Smooth muscle cell (in vitro differentiated cells): ENCODE measurements at regions not wholly inside any gene's neighbourhood (a gene's known extent, or its start where the extent isn't known, plus 50 kb on each side); places are given as distances from the start of the nearest gene placed in this dataset.

Source experiments
- DNase-seq: peaks from one replicate; lab custom pipeline; 2025; ENCODE audit not compliant: unreplicated experiment; lab: John Stamatoyannopoulos, UW
- H2AFZ ChIP-seq: fragments of 200-600 bp; sonication (generic); 2 replicates; pipeline ENCODE4 v1.6.0; 2016; ENCODE audit warnings: antibody characterized with exemption, low read depth, mild to moderate bottlenecking
- H3F3A ChIP-seq: fragments of 200-600 bp; sonication (generic); 2 replicates; pipeline ENCODE4 v1.6.0; 2017; ENCODE audit warnings: antibody characterized with exemption, low read depth
- H3K27ac ChIP-seq: fragments of 200-600 bp; sonication (generic); 2 replicates; pipeline ENCODE4 v1.5.1; 2016; ENCODE audit warnings: low read depth, mild to moderate bottlenecking
- H3K27me3 ChIP-seq: fragments of 200-600 bp; sonication (generic); 2 replicates; pipeline ENCODE4 v1.6.1; 2016; ENCODE audit warnings: low read depth, mild to moderate bottlenecking
- H3K36me3 ChIP-seq: fragments of 200-600 bp; sonication (generic); 2 replicates; pipeline ENCODE4 v1.5.1; 2016; ENCODE audit warnings: low read depth
- H3K4me1 ChIP-seq: fragments of 200-600 bp; sonication (generic); 2 replicates; pipeline ENCODE4 v1.5.1; 2016; ENCODE audit warnings: low read depth
- H3K4me2 ChIP-seq: fragments of 200-600 bp; sonication (generic); 2 replicates; pipeline ENCODE4 v1.6.0; 2016; ENCODE audit warnings: mild to moderate bottlenecking
- H3K4me3 ChIP-seq: fragments of 200-600 bp; sonication (generic); 2 replicates; pipeline ENCODE4 v1.5.1; 2016; ENCODE audit warnings: mild to moderate bottlenecking
- H3K79me2 ChIP-seq: fragments of 200-600 bp; sonication (generic); 2 replicates; pipeline ENCODE4 v1.6.0; 2016; ENCODE audit warnings: low read depth, mild to moderate bottlenecking
- H3K9ac ChIP-seq: fragments of 200-600 bp; sonication (generic); 2 replicates; pipeline ENCODE4 v1.6.0; 2016; ENCODE audit warnings: low read depth
- H3K9me3 ChIP-seq: fragments of 200-600 bp; sonication (generic); replicated peaks from 2 replicates; pipeline ENCODE4 v1.5.1; 2016; ENCODE audit warnings: low read depth
- H4K20me1 ChIP-seq: fragments of 200-600 bp; sonication (generic); 2 replicates; pipeline ENCODE4 v1.6.0; 2016; ENCODE audit warnings: low read depth
- WGBS: methylation state at CpG from one replicate; pipeline ENCODE4 v1.1.7; 2016; ENCODE audit warnings: low lambda C conversion rate; 5-methylcytosine and 5-hydroxymethylcytosine counted together
- TF ChIP-seq, protein P1 (sequence below): fragments of 200-600 bp; sonication (generic); IDR thresholded peaks from 2 replicates; pipeline ENCODE4 v1.5.1; 2017; ENCODE audit warnings: borderline replicate concordance, mild to moderate bottlenecking, antibody characterized with exemption; ENCODE audit not compliant: insufficient read depth, poor library complexity, severe bottlenecking

DNA sequence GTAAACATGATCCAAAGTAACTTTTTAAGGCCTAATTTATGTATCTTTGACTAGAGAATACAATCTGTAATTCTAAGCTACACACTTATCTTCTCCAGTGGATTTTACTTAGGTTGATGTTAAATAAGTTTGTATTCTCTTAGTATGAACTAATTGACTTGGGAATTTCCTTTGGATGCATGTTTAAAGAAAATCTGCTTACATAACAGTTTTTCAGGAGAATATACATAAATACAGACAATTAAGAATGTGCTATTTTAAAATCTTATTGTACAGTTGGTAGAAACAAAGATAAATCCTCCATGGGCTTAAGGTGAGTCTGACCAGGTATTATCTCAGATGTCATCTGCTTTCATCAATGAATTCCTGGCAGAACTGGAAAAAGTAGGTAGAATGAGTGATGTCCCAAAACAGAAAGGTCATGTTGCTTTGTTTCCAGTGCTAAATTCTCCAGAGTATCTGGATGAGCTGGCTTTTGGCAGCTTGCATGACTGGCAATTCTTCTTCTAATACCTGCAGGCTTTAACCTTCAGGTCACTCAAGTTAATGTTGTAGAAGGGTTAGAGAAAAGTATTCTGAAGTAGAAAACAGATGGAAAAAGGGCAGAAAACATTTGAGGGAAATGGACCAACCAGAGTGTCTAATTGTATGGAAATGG lies 150.6 kb downstream of the MACIR start:
- Histone ChIP-seq H3K4me3 (no peak overlapping the region), H3F3A (no peaks in the 10 kb centered on the region), H4K20me1 (no peaks in the 10 kb centered on the region), H3K4me2 (no peak overlapping the region), H3K9me3 (no peaks in the 10 kb centered on the region), H3K27me3 (no peaks in the 10 kb centered on the region), H3K9ac (no peak overlapping the region), H3K4me1 (no peaks in the 10 kb centered on the region), H3K27ac (peak overlapping the region; percentile 21), H2AFZ (no peak overlapping the region), H3K79me2 (no peaks in the 10 kb centered on the region), H3K36me3 (no peaks in the 10 kb centered on the region)
- DNase-seq, result no peak
- TF ChIP-seq, protein P1, sequence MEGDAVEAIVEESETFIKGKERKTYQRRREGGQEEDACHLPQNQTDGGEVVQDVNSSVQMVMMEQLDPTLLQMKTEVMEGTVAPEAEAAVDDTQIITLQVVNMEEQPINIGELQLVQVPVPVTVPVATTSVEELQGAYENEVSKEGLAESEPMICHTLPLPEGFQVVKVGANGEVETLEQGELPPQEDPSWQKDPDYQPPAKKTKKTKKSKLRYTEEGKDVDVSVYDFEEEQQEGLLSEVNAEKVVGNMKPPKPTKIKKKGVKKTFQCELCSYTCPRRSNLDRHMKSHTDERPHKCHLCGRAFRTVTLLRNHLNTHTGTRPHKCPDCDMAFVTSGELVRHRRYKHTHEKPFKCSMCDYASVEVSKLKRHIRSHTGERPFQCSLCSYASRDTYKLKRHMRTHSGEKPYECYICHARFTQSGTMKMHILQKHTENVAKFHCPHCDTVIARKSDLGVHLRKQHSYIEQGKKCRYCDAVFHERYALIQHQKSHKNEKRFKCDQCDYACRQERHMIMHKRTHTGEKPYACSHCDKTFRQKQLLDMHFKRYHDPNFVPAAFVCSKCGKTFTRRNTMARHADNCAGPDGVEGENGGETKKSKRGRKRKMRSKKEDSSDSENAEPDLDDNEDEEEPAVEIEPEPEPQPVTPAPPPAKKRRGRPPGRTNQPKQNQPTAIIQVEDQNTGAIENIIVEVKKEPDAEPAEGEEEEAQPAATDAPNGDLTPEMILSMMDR, result no peak

DNA sequence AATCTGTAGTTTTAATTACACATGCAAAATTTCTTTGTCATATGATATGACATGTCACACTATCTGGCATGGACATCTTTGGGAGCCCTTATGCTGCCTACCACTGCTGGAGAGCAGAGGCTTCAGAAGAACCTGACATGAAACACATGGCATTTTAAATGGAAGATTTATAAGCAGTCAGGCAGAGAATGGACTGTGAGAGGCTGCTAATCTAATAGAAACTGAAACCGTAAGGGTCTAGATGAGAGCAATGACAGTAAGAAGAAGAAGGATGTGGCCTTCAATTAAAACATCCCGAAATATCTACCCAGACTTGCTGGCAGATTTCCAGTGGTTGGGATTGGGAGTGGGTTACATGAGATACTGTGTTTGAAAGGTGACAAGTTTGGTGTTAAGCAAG lies 149.8 kb downstream of the MACIR start:
- H3K9me3 ChIP-seq, result no peaks in the 10 kb centered on the region
- H3K4me1 ChIP-seq, result no peaks in the 10 kb centered on the region
- TF ChIP-seq, protein P1, result no peak
- WGBS, result 84% methylated on average over 2 of the region's 2 CpGs
- H3K27ac ChIP-seq, result no peak overlapping the region
- no peak overlapping the region for H3K4me2 ChIP-seq
- H3K79me2 ChIP-seq, result no peaks in the 10 kb centered on the region
- H3K9ac ChIP-seq, result no peak overlapping the region
- no peaks in the 10 kb centered on the region for H4K20me1 ChIP-seq
- H3K27me3 ChIP-seq, result no peaks in the 10 kb centered on the region
- H2AFZ ChIP-seq, result no peak overlapping the region
- H3K36me3 ChIP-seq, result no peaks in the 10 kb centered on the region
- no peak overlapping the region for H3K4me3 ChIP-seq
- no peak for DNase-seq
- no peaks in the 10 kb centered on the region for H3F3A ChIP-seq

DNA sequence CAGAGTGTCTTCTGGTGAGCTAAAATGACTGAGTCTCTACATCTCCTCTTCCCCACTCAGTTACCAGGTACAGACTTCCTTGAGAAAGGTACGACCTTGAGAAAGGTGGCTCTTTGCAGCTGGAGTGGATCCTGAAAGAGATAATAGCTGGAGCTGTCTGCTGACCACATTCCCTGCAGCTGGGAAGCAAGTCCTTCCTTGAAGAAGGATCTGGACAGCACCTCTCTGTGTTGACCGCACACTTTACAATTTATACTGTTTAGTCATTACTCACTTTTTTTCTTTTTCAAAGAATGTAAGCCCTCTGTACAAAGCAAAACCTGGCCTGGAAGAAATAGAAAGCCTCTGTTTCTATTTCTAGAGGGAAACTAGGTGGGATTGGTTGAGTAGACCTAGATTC lies 148.8 kb downstream of the MACIR start:
- no peaks in the 10 kb centered on the region for H4K20me1 ChIP-seq
- no peaks in the 10 kb centered on the region for H3K36me3 ChIP-seq
- TF ChIP-seq, protein P1, result no peak
- DNase-seq, result no peak
- no peak overlapping the region for H2AFZ ChIP-seq
- H3K79me2 ChIP-seq, result no peaks in the 10 kb centered on the region
- H3K9me3 ChIP-seq, result no peaks in the 10 kb centered on the region
- no peak overlapping the region for H3K9ac ChIP-seq
- H3K27ac ChIP-seq, result peak overlapping the region; percentile 0
- H3K4me1 ChIP-seq, result no peaks in the 10 kb centered on the region
- H3F3A ChIP-seq, result no peaks in the 10 kb centered on the region
- H3K4me2 ChIP-seq, result no peak overlapping the region
- WGBS, result 53% methylated on average over 2 of the region's 2 CpGs
- H3K27me3 ChIP-seq, result no peaks in the 10 kb centered on the region
- H3K4me3 ChIP-seq, result no peak overlapping the region

DNA sequence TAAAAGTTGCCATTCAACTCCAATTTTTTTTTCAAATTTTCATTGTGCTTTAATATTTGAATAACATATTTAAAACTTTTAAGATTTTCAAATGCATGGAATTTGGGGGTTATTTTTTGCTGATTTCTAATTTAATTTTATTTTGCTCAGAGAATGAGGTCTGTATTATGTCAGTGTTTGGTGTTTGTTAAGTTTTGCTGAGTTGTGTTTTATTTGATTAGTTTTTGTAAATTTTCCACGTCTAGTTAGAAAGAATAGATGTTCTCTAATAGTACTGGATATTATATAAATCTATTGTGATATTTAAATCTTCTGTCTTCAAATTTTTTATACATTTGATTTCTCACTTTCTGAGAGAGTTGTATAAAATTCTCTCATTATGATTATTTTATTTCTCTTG lies 145.9 kb downstream of the MACIR start:
- 83% methylated on average over 1 of the region's 1 CpG for WGBS
- Histone ChIP-seq H3K27ac (no peak overlapping the region), H2AFZ (no peak overlapping the region), H3K27me3 (no peaks in the 10 kb centered on the region), H3K9ac (no peak overlapping the region), H3K36me3 (no peaks in the 10 kb centered on the region), H3K4me1 (no peaks in the 10 kb centered on the region), H4K20me1 (no peaks in the 10 kb centered on the region), H3F3A (no peaks in the 10 kb centered on the region), H3K4me2 (no peak overlapping the region), H3K9me3 (no peaks in the 10 kb centered on the region), H3K79me2 (no peaks in the 10 kb centered on the region), H3K4me3 (no peak overlapping the region)
- TF ChIP-seq, protein P1, result no peak
- no peak for DNase-seq
